Brain pericyte (primary cell): ENCODE measurements at regions not wholly inside any gene's neighbourhood (a gene's known extent, or its start where the extent isn't known, plus 50 kb on each side); places are given as distances from the start of the nearest gene placed in this dataset.
"Not testable (repeated sequence)": the region's sequence is repeated elsewhere in the genome, so short reads cannot be mapped to it uniquely, and the experiment has no call there.

Experiments used
- DNase-seq: peaks from one replicate; pipeline ENCODE4 v3.0.0-alpha.2; 2012; ENCODE audit warnings: low read depth, low spot score

DNA sequence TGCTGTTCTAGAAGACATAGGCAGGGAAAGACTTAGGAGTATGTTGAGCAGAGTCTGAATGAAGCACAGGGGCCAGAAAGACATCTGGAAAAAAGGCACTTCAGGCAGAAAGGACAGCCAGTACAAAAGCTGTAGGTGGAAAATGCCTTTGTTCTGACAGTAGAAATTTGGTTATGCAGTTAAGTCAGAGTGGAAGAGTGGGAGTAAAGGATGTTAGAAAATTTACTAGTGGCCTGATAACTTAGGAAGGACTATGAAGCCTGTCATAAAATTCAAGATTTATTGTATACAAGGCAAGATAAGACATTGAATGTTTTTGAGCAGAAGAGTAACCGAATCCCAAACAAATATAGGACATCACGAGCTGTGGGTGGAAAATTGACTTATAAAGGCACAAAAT is 987.9 kb downstream of the PLA2G4A start:
- DNase-seq, result no peak

GRCh38 chr1:187817782-187818181 is 989.0 kb downstream of the PLA2G4A start:
- no peak for DNase-seq

- DNase-seq, result no peak
Observed at GRCh38 chr1:187819086-187819485, 990.3 kb downstream of the PLA2G4A start.

DNA sequence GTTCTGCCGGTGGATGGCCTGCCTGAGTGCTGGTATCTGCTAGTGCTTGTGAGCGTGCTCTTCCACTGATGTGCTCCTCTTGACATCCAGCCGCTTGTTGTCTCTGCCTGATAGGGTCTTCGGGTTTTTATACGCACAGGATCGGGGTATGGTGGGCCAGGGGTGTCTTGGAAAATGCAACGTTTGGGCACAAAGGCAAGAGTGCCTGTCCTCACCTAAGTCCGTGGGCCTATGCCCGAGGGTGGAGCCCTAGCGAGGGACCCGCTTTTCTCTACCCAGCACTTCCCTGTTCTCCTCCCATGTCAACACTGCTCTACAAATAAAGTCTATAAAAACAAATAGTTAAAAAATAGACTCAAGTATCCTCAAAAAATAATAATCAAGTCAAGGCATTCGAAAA is 1007.8 kb downstream of the PLA2G4A start:
- DNase-seq, result no peak

DNA sequence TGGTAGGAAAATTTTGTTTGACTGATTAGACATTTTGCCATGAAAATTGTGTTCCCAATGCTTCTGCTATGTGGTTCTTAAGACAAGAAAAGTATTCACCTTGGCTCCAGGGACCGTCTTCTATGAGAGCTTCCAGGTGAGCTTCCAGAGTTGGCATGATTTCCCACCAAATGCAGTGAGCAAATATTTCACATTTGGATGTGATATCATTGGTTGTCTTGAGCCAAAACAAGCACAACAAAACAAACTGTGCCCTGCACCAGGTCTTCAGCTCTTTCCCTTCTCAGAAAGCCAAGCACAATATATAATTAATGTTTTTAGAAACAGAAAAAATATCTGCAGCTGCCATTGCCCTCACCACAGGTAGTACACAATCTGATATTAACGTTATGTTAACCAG is 1009.0 kb downstream of the PLA2G4A start:
- DNase-seq, result no peak

- no peak for DNase-seq
Observed at GRCh38 chr1:187838335-187839293, 1009.9 kb downstream of the PLA2G4A start.

DNA sequence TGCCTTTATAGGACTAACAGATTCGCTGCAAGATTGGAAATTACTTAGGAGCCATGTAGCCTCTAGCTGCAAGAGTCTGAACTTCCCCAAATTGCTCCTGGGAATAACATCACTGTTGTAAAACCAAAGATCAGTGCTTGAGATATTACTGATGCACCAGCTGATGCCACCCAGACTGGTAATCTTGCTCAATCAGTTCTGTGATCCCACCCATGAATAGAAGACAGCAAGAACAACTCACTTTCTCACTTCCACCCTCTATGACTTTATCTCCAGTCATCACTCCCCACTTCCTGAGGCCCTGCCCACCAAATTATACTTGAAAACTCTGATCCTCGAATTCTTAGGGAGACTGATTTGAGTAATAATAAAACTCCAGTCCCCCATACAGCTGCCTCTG is 1011.1 kb downstream of the PLA2G4A start:
- DNase-seq, result no peak

DNA sequence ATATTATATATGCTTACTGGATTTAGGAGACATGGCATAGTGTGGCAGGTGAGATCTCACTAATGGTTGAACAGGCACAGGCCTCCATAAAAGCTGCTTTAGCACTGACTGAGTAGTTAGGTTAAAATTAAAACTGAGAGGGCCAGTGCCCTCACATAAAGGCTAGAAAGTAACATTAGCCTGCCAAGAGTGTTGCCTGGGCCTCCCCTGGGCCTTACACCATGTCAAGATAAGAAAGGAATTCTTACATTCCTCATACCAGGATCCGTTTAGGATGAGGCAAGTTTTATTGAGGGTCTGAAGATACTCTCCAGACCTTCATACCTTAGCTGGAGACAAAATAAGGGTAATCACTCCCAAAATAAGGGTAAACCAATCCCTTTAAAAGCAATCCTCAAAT is 1011.8 kb downstream of the PLA2G4A start:
- DNase-seq, result no peak

- no peak for DNase-seq
Observed at GRCh38 chr1:187842406-187843165, 1013.8 kb downstream of the PLA2G4A start.

- DNase-seq, result no peak
Observed at GRCh38 chr1:187844313-187844712, 1015.6 kb downstream of the PLA2G4A start.

GRCh38 chr1:187847531-187847930 is 1018.8 kb downstream of the PLA2G4A start:
- no peak for DNase-seq

- no peak for DNase-seq
Observed at GRCh38 chr1:187848321-187848720, 1019.6 kb downstream of the PLA2G4A start.

- not testable (repeated sequence) for DNase-seq
Observed at GRCh38 chr1:187850146-187850545, 1021.4 kb downstream of the PLA2G4A start.

- no peak for DNase-seq
Observed at GRCh38 chr1:187853505-187853904, 1024.8 kb downstream of the PLA2G4A start.

DNA sequence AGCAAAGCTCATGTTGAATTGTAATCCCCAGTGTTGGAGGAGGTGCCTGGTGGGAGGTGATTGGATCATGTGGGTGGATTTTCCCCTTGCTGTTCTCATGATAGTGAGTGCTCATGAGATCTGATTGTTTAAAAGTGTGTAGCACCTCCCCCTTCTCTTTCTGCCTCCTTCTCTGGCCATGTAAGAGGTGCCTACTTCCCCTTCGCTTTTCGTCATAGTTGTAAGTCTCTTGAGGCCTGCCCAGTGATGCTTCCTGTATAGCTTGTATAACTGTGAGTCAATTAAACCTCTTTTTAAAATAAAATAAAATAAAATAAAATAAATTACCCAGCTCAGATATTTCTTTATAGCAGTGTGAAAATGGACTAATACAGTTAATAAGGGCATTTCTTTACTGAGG is 1025.7 kb downstream of the PLA2G4A start:
- no peak for DNase-seq

DNA sequence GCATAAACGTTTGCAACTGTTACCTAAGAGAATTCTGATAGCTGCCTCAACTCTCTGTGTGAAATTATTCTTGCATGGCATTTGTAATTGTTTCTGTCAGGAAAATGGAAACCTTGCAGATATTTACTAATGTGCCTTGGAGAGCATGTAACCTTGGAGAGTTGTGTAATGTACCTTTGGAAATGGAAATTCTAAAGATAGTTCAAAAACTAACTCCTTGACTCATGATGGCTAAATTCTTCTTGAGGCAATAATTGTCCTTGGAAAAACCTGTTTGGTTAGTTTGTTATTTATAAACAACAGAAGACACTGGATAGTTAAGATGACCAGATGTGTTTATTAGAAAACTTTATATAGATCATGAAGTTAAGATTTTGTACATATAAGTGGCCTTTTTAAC is 1033.8 kb downstream of the PLA2G4A start:
- no peak for DNase-seq

- no peak for DNase-seq
Observed at GRCh38 chr1:187870552-187870951, 1041.8 kb downstream of the PLA2G4A start.

DNA sequence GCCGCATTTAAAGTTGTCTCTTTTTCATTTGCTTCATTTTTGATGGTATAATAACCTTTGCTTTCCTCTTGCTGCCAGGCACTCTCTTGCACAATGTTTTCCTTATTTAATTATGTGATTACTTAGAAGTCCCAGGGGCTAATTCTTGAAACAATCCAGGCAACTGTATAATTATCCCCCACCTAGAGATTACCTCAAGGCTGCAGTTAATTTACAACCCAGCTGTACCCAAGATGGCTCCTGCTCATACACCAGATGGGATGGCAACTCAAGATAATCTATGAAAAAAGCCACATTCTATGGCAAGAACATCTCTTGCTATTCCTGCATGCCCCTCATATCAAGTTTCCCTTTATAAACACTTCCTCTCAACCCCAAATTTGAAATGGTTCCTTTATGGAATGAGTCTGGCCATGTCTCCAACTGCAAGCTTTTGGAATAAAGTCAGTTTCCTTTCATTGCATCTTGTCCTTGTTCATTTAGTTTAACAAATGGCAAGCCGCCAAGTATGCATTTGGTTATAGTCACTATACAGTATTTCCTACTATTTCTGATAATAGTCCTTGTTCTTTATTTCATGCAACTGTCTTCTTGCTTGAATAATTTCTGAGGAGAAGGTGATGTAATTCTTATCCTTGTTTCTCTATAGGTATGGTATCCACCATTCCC is 1042.6 kb downstream of the PLA2G4A start:
- no peak for DNase-seq

GRCh38 chr1:187872550-187872949 is 1043.8 kb downstream of the PLA2G4A start:
- DNase-seq, result no peak

- DNase-seq, result no peak
Observed at GRCh38 chr1:187873126-187873525, 1044.4 kb downstream of the PLA2G4A start.

- no peak for DNase-seq
Observed at GRCh38 chr1:187876775-187877174, 1048.0 kb downstream of the PLA2G4A start.

DNA sequence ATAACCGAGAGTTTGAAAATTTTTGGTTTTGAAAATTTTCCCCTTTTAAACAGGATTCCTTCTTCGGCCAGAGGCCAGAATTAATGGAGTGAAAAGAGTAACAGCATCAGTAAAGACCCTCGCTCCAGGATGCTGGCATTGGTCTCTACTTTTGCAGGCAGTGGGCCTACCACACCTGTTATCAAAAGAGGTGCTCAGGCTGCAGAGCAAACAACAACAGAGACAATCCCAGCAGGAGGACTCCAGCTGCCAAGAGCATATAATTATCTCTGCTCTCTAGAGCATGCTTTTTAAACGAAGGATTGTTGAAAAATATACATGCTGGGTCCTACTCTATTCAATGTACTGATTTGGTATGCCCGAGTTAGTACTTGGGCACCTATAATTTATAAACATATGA is 1048.5 kb downstream of the PLA2G4A start:
- DNase-seq, result no peak
